Prostate gland (tissue), 2 donors: ENCODE measurements at regions not wholly inside any gene's neighbourhood (a gene's known extent, or its start where the extent isn't known, plus 50 kb on each side); places are given as distances from the start of the nearest gene placed in this dataset.

ENCODE experiments used
- DNase-seq: peaks from one replicate; pipeline ENCODE4 v3.0.0-alpha.2; 2019; ENCODE audit warnings: low spot score
- H3K27ac ChIP-seq, 2 donors: fragments of 200-600 bp; sonication (generic); 2 replicates each; pipeline ENCODE4 v1.5.1; 2017 to 2019
- H3K27me3 ChIP-seq: fragments of 200-600 bp; sonication (generic); replicated peaks from 2 replicates; pipeline ENCODE4 v1.5.1; 2019; ENCODE audit not compliant: insufficient read depth
- H3K36me3 ChIP-seq, 2 donors: fragments of 200-600 bp; sonication (generic); 1 replicate in 1 of 2; 2 replicates in 1 of 2; pipeline versions ENCODE4 v1.5.1 to v1.8.1; 2017 to 2019
- H3K4me1 ChIP-seq: fragments of 200-600 bp; sonication (generic); replicated peaks from 2 replicates; pipeline ENCODE4 v1.5.1; 2019
- H3K4me3 ChIP-seq, 2 donors: fragments of 200-600 bp; sonication (generic); 2 replicates each; pipeline ENCODE4 v1.5.1; 2017 to 2019
- H3K9me3 ChIP-seq: fragments of 200-600 bp; sonication (generic); 2 replicates; pipeline ENCODE4 v1.5.1; 2017
- CTCF ChIP-seq, 4 experiments: fragments of 200-600 bp in 2 of 4; fragments of 450-650 bp in 2 of 4; sonication (generic) in 2 of 4; IDR thresholded peaks; 1 replicate in 3 of 4; 2 replicates in 1 of 4; pipeline ENCODE4 v1.5.1; 2016 to 2019; ENCODE audit warnings: antibody characterized with exemption in 4 of 4, mild to moderate bottlenecking in 2 of 4, moderate library complexity in 2 of 4
- POLR2A ChIP-seq: fragments of 450-650 bp; IDR thresholded peaks from one replicate; pipeline ENCODE4 v1.6.1; 2016; ENCODE audit warnings: antibody characterized with exemption, mild to moderate bottlenecking
- POLR2AphosphoS5 ChIP-seq: sonication (generic); formaldehyde crosslinking; IDR thresholded peaks from one replicate; pipeline ENCODE4 v1.6.1; 2017; ENCODE audit warnings: antibody characterized with exemption
- WGBS: methylation state at CpG from one replicate; pipeline ENCODE4 v1.1.5; 2018; 5-methylcytosine and 5-hydroxymethylcytosine counted together
- intact Hi-C: fragments of 100-400 bp; cut with DNase I; formaldehyde crosslinking; loops from one replicate; pipeline ENCODE4 v1.14.2; 2022

GRCh38 chr4:159505266-159505975, 402.5 kb downstream of the RAPGEF2 start:
- TF ChIP-seq POLR2A: no peak
- no peak for TF ChIP-seq CTCF (IDR thresholded peaks at IDR 0.05)
- TF ChIP-seq POLR2AphosphoS5: no peak
- no peak overlapping the region for H3K4me3 ChIP-seq
- H3K27me3 ChIP-seq: no peaks in the 10 kb centered on the region
- intact Hi-C loops: no loop called here
- no peak overlapping the region for H3K27ac ChIP-seq
- 56% methylated on average over 7 of the region's 7 CpGs for WGBS
- H3K36me3 ChIP-seq: no peaks in the 10 kb centered on the region
- no peaks in the 10 kb centered on the region for H3K4me1 ChIP-seq
- H3K9me3 ChIP-seq: no peaks in the 10 kb centered on the region
- DNase-seq: no peak

- no peak overlapping the region for H3K4me3 ChIP-seq
- TF ChIP-seq POLR2AphosphoS5 (no peak), POLR2A (no peak), CTCF (IDR thresholded peaks at IDR 0.05) (no peak)
- H3K9me3 ChIP-seq: no peaks in the 10 kb centered on the region
- WGBS: 89% methylated on average over 13 of the region's 13 CpGs
- no peaks in the 10 kb centered on the region for H3K4me1 ChIP-seq
- intact Hi-C loops: no loop called here
- no peak for DNase-seq
- H3K27me3 ChIP-seq: no peaks in the 10 kb centered on the region
- H3K36me3 ChIP-seq: no peaks in the 10 kb centered on the region
- H3K27ac ChIP-seq: no peak overlapping the region
Measured at GRCh38 chr4:159506801-159507517, 404.1 kb downstream of the RAPGEF2 start.

GRCh38 chr4:159508917-159509500, 406.1 kb downstream of the RAPGEF2 start:
- Histone ChIP-seq H3K4me3 (no peak overlapping the region), H3K27ac (no peak overlapping the region), H3K9me3 (no peaks in the 10 kb centered on the region), H3K4me1 (no peaks in the 10 kb centered on the region), H3K36me3 (no peaks in the 10 kb centered on the region), H3K27me3 (no peaks in the 10 kb centered on the region)
- TF ChIP-seq CTCF (IDR thresholded peaks at IDR 0.05) (no peak), POLR2A (no peak), POLR2AphosphoS5 (no peak)
- intact Hi-C loops: no loop called here
- WGBS: 91% methylated on average over 6 of the region's 6 CpGs
- DNase-seq: no peak

GRCh38 chr4:159512348-159512747, 409.5 kb downstream of the RAPGEF2 start:
- Histone ChIP-seq H3K9me3 (no peaks in the 10 kb centered on the region), H3K4me3 (no peak overlapping the region), H3K27ac (no peak overlapping the region), H3K27me3 (no peaks in the 10 kb centered on the region), H3K4me1 (no peaks in the 10 kb centered on the region), H3K36me3 (no peaks in the 10 kb centered on the region)
- no peak for DNase-seq
- TF ChIP-seq CTCF (IDR thresholded peaks at IDR 0.05) (no peak), POLR2AphosphoS5 (no peak), POLR2A (no peak)
- intact Hi-C loops: no loop called here
